H1 (cell line): ENCODE measurements at regions not wholly inside any gene's neighbourhood (a gene's known extent, or its start where the extent isn't known, plus 50 kb on each side); places are given as distances from the start of the nearest gene placed in this dataset.

Experiments used
- CTCF ChIA-PET: fragments of 300-600 bp; sonication (Branson Sonifier 250); formaldehyde crosslinking; loops from one replicate; lab custom pipeline; 2021; ENCODE audit not compliant: partially characterized antibody; lab: Charles Lee
- POLR2A ChIA-PET: fragments of 300-600 bp; sonication (Branson Sonifier 250); formaldehyde crosslinking; loops from one replicate; lab custom pipeline; 2021; ENCODE audit warnings: inconsistent platforms; ENCODE audit not compliant: partially characterized antibody; lab: Charles Lee
- DNase-seq, 2 experiments: peaks; one replicate each; pipeline versions ENCODE4 v3.0.0 to v3.0.0-alpha.2; 2010 to 2022; ENCODE audit warnings: low spot score in 2 of 2, low read depth in 1 of 2, mixed read lengths in 1 of 2
- FAIRE-seq: peaks from 2 replicates; lab custom pipeline; 2011; peaks lifted over from hg19 to GRCh38; lab: Jason Lieb, UNC
- H2AFZ ChIP-seq: 2 replicates; pipeline ENCODE4 v1.8.1; 2012; ENCODE audit warnings: low read length, inconsistent platforms
- H2AK5ac ChIP-seq: 2 replicates; pipeline ENCODE4 v1.6.1; 2013; ENCODE audit warnings: low read depth, low read length
- H2BK120ac ChIP-seq: replicated peaks from 2 replicates; pipeline ENCODE3; 2013; ENCODE audit warnings: low read depth, low read length, inconsistent platforms
- H2BK12ac ChIP-seq: 2 replicates; pipeline ENCODE4 v1.6.1; 2013; ENCODE audit warnings: low read depth, low read length
- H2BK15ac ChIP-seq: 2 replicates; pipeline ENCODE4 v1.6.1; 2013; ENCODE audit warnings: low read length
- H2BK20ac ChIP-seq: 2 replicates; pipeline ENCODE4 v1.6.1; 2013; ENCODE audit warnings: low read length
- H2BK5ac ChIP-seq: 2 replicates; pipeline ENCODE4 v1.6.1; 2013; ENCODE audit warnings: low read depth, low read length
- H3K14ac ChIP-seq: 2 replicates; pipeline ENCODE4 v1.6.1; 2013; ENCODE audit warnings: inconsistent platforms; ENCODE audit not compliant: insufficient read length
- H3K18ac ChIP-seq: 2 replicates; pipeline ENCODE4 v1.6.1; 2013; ENCODE audit warnings: low read length; ENCODE audit errors: extremely low read depth
- H3K23ac ChIP-seq: 2 replicates; pipeline ENCODE4 v1.6.1; 2013; ENCODE audit warnings: inconsistent platforms; ENCODE audit not compliant: insufficient read length
- H3K23me2 ChIP-seq: 2 replicates; pipeline ENCODE4 v1.6.1; 2013; ENCODE audit warnings: low read depth, low read length
- H3K27ac ChIP-seq: 2 replicates; pipeline ENCODE4 v1.6.1; 2011; ENCODE audit warnings: low read depth, low read length, inconsistent platforms
- H3K27me3 ChIP-seq, 4 experiments: replicated peaks in 1 of 4; 1 replicate in 1 of 4; 2 replicates in 3 of 4; pipeline versions ENCODE4 v1.6.1 to v1.8.1; 2011 to 2013; ENCODE audit warnings: low read length in 3 of 4, mild to moderate bottlenecking in 3 of 4, inconsistent platforms in 2 of 4, mixed read lengths in 2 of 4, moderate library complexity in 1 of 4; ENCODE audit not compliant: control insufficient read depth in 3 of 4, insufficient read depth in 3 of 4; ENCODE audit errors: extremely low read depth in 1 of 4
- H3K36me3 ChIP-seq, 4 experiments: 2 replicates each; pipeline versions ENCODE4 v1.6.1 to v1.8.1; 2011 to 2013; ENCODE audit warnings: mild to moderate bottlenecking in 4 of 4, low read length in 3 of 4, moderate library complexity in 2 of 4, control low read depth in 1 of 4, inconsistent platforms in 1 of 4; ENCODE audit not compliant: insufficient read depth in 4 of 4, control insufficient read depth in 2 of 4
- H3K4ac ChIP-seq: replicated peaks from 2 replicates; pipeline ENCODE3; 2013; ENCODE audit warnings: low read length, low read depth, mixed read lengths, inconsistent platforms; ENCODE audit not compliant: insufficient read length
- H3K4me1 ChIP-seq, 4 experiments: replicated peaks in 1 of 4; 1 replicate in 1 of 4; 2 replicates in 3 of 4; pipeline versions ENCODE4 v1.6.1 to v1.8.1; 2011 to 2013; ENCODE audit warnings: low read length in 3 of 4, inconsistent platforms in 2 of 4, mixed read lengths in 1 of 4; ENCODE audit not compliant: insufficient read depth in 4 of 4, control insufficient read depth in 3 of 4
- H3K4me2 ChIP-seq, 2 experiments: 2 replicates each; pipeline versions ENCODE4 v1.6.1 to v1.8.1; 2011 to 2013; ENCODE audit warnings: low read depth in 2 of 2, low read length in 2 of 2, control low read depth in 1 of 2, inconsistent platforms in 1 of 2, mild to moderate bottlenecking in 1 of 2; ENCODE audit not compliant: insufficient read depth in 1 of 2
- H3K4me3 ChIP-seq, 4 experiments: fragments of 200-600, 300-600 bp in 1 of 4; sonication (generic), shearing (Covaris generic), sonication (Bioruptor Twin) in 1 of 4; 2 replicates each; pipeline versions ENCODE4 v1.5.1 to v1.8.1; 2011 to 2016; ENCODE audit warnings: low read length in 4 of 4, low read depth in 3 of 4, control low read depth in 2 of 4, inconsistent platforms in 2 of 4, mild to moderate bottlenecking in 2 of 4, mixed read lengths in 1 of 4, moderate library complexity in 1 of 4; ENCODE audit not compliant: insufficient read depth in 2 of 4; ENCODE audit errors: extremely low read depth in 1 of 4
- H3K56ac ChIP-seq: replicated peaks from 2 replicates; pipeline ENCODE3; 2013; ENCODE audit warnings: low read depth, mild to moderate bottlenecking, mixed read lengths, low read length, inconsistent platforms; ENCODE audit not compliant: insufficient read length
- H3K79me1 ChIP-seq: 2 replicates; pipeline ENCODE4 v1.6.1; 2013; ENCODE audit warnings: low read depth, low read length, control low read depth
- H3K79me2 ChIP-seq, 2 experiments: 2 replicates each; pipeline versions ENCODE4 v1.6.1 to v1.8.1; 2012 to 2013; ENCODE audit warnings: low read length in 2 of 2, mild to moderate bottlenecking in 2 of 2, inconsistent platforms in 1 of 2; ENCODE audit not compliant: insufficient read depth in 2 of 2, control insufficient read depth in 1 of 2
- H3K9ac ChIP-seq, 4 experiments: replicated peaks in 1 of 4; 1 replicate in 1 of 4; 2 replicates in 3 of 4; pipeline versions ENCODE4 v1.6.1 to v1.8.1; 2011 to 2013; ENCODE audit warnings: low read depth in 3 of 4, low read length in 3 of 4, control low read depth in 2 of 4, mild to moderate bottlenecking in 2 of 4, moderate library complexity in 2 of 4, inconsistent platforms in 1 of 4; ENCODE audit errors: extremely low read depth in 1 of 4
- H3K9me3 ChIP-seq, 2 experiments: 2 replicates each; pipeline versions ENCODE4 v1.6.1 to v1.8.1; 2012 to 2013; ENCODE audit warnings: mild to moderate bottlenecking in 2 of 2, moderate library complexity in 2 of 2, control low read depth in 1 of 2, inconsistent platforms in 1 of 2, low read depth in 1 of 2, low read length in 1 of 2, mixed read lengths in 1 of 2; ENCODE audit not compliant: insufficient read depth in 2 of 2
- H4K20me1 ChIP-seq, 2 experiments: replicated peaks in 1 of 2; 2 replicates each; pipeline versions ENCODE3 to v1.8.1; 2011 to 2013; ENCODE audit warnings: inconsistent platforms in 2 of 2, low read length in 2 of 2, mild to moderate bottlenecking in 1 of 2; ENCODE audit not compliant: insufficient read depth in 2 of 2, control insufficient read depth in 1 of 2
- H4K5ac ChIP-seq: 2 replicates; pipeline ENCODE4 v1.6.1; 2013; ENCODE audit warnings: low read length, low read depth, mixed read lengths, inconsistent platforms; ENCODE audit not compliant: insufficient read length
- H4K8ac ChIP-seq: 2 replicates; pipeline ENCODE4 v1.8.0; 2013; ENCODE audit warnings: mild to moderate bottlenecking, moderate library complexity, low read length, inconsistent platforms; ENCODE audit not compliant: insufficient read depth; ENCODE audit errors: extremely low read depth
- H4K91ac ChIP-seq: replicated peaks from 2 replicates; pipeline ENCODE3; 2013; ENCODE audit warnings: low read length, mixed read lengths, inconsistent platforms; ENCODE audit not compliant: insufficient read length
- ATF2 ChIP-seq: IDR thresholded peaks from 2 replicates; pipeline ENCODE4 v1.6.1; 2012; ENCODE audit warnings: low read length, inconsistent platforms
- EP300 ChIP-seq, 2 experiments: IDR thresholded peaks; 1 replicate in 1 of 2; 2 replicates in 1 of 2; pipeline ENCODE4 v1.6.1; 2011 to 2012; ENCODE audit warnings: low read depth in 2 of 2, low read length in 2 of 2, mild to moderate bottlenecking in 2 of 2, borderline replicate concordance in 1 of 2, inconsistent platforms in 1 of 2, moderate library complexity in 1 of 2
- JUN ChIP-seq: IDR thresholded peaks from 2 replicates; pipeline ENCODE4 v1.6.1; 2011; ENCODE audit warnings: low read depth, mild to moderate bottlenecking, improper control_type of control experiment, low read length
- RFX5 ChIP-seq: IDR thresholded peaks from 2 replicates; pipeline ENCODE4 v1.6.1; 2011; ENCODE audit warnings: low read depth, low read length, improper control_type of control experiment, borderline replicate concordance
- SIRT6 ChIP-seq: IDR thresholded peaks from one replicate; pipeline ENCODE4 v1.7.1; 2012; ENCODE audit warnings: low read length, inconsistent platforms
- SIX5 ChIP-seq: IDR thresholded peaks from 2 replicates; pipeline ENCODE4 v1.6.1; 2011; ENCODE audit warnings: mild to moderate bottlenecking, low read depth, low read length
- SP4 ChIP-seq: IDR thresholded peaks from 2 replicates; pipeline ENCODE4 v1.6.1; 2012; ENCODE audit warnings: low read length, inconsistent platforms
- WGBS, 2 experiments: shearing (Covaris generic) in 1 of 2; methylation state at CpG; one replicate each; pipeline versions ENCODE4 v1.1.6 to v1.1.7; 2013 to 2015; ENCODE audit warnings: low lambda C conversion rate in 2 of 2, mixed read lengths in 2 of 2, inconsistent platforms in 1 of 2, low coverage in 1 of 2, missing lambda C conversion rate in 1 of 2; ENCODE audit not compliant: insufficient replicate concordance in 2 of 2, insufficient coverage in 1 of 2, insufficient read length in 1 of 2; ENCODE audit errors: extremely low coverage in 1 of 2, missing lambda C conversion rate in 1 of 2; 5-methylcytosine and 5-hydroxymethylcytosine counted together

GRCh38 chr5:175120412-175120811 lies 323.6 kb downstream of the DRD1 start:
- Histone ChIP-seq H2AK5ac (no peak overlapping the region), H3K4me1 (peaks cover 0 to 6% (median 3%) of the 10 kb centered on the region in 4 experiments; a peak in 2 of 7 replicates), H3K18ac (no peak overlapping the region), H2BK12ac (no peak overlapping the region), H3K23ac (no peak overlapping the region), H3K14ac (no peak overlapping the region), H3K36me3 (no peaks in the 10 kb centered on the region), H3K27me3 (no peaks in the 10 kb centered on the region), H4K20me1 (no peaks in the 10 kb centered on the region), H2BK20ac (no peak overlapping the region), H3K79me2 (no peaks in the 10 kb centered on the region), H3K23me2 (no peaks in the 10 kb centered on the region; the same call in 1 of the 2 replicates), H4K91ac (no peak overlapping the region), H2BK15ac (no peak overlapping the region), H3K9ac (no peak overlapping the region), H3K4me3 (no peak overlapping the region), H2BK5ac (no peak overlapping the region), H3K9me3 (peaks cover 2 to 6% of the 10 kb centered on the region in 2 experiments; a peak in 1 of 4 replicates), H2BK120ac (no peak overlapping the region), H2AFZ (no peak overlapping the region), H3K79me1 (no peaks in the 10 kb centered on the region), H3K56ac (no peak overlapping the region), H4K8ac (no peak overlapping the region), H3K27ac (no peak overlapping the region), H4K5ac (no peak overlapping the region), H3K4me2 (no peak overlapping the region), H3K4ac (no peak overlapping the region)
- 70% methylated on average over 7 of the region's 7 CpGs; no CpG with 5 or more reads in 1 of the 2 experiments for WGBS, 2 experiments
- POLR2A ChIA-PET = no interaction called here
- no peak for DNase-seq
- CTCF ChIA-PET = interaction anchor here (1.3 kb wide), 1 partner anchor 69 kb away, joined by 3 read pairs; no protein-coding TSS in a partner anchor
- FAIRE-seq = no peak
- no peak for TF ChIP-seq JUN
- no peak for TF ChIP-seq RFX5
- no peak for TF ChIP-seq SP4
- no peak for TF ChIP-seq EP300 (IDR thresholded peaks at IDR 0.05; ENCODE audit: borderline replicate concordance in 1 of 2, low read depth in 2 of 2, low read length in 2 of 2)
- TF ChIP-seq ATF2 = no peak
- TF ChIP-seq SIX5 = no peak
- no peak for TF ChIP-seq SIRT6
